ENCODE measurements at regions not wholly inside any gene's neighbourhood (a gene's known extent, or its start where the extent isn't known, plus 50 kb on each side); places are given as distances from the start of the nearest gene placed in this dataset.
"Not testable (repeated sequence)": the region's sequence is repeated elsewhere in the genome, so short reads cannot be mapped to it uniquely, and the experiment has no call there.

DNA sequence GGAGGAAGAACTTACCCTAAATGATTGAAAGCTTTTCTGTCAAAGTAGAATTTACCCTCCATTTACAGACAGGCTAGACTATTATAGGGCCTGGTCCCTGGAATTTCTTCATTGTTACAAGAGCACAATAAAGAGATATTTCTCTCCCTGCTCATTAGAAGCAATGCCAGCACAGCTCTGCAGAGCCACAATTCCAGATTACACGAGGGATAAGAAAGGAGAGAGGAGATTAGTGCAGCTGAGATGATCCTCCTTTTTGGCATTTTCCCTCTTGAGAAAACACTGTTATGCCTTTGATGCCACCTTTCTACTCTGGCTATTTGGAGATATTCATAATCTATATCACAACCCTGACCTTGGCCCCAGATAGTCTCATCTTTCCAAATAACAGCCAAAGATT is 1119.5 kb upstream of the TMPRSS15 start:
- DNase-seq (ENCODE audit: low read depth), result no peak

DNA sequence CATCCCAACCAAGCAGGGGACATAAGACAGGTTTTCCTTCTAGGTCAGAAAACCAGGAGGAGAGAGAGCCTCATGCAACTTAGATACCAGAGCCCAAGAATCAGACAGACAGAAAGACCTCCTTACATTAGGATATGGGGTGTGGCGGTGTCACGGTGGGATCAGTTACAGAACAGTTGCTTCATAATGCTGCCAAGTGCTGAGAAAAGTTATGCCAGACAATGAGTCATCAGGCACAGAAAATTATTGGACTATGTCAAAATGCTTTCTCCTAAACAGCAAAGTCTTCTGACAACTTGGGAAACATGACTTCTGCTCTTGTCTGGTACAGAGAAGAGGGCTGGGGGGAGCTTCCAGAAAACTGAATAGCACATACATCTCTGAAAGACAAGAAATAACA is 1120.2 kb upstream of the TMPRSS15 start:
- no peak for DNase-seq (ENCODE audit: low read depth)

DNA sequence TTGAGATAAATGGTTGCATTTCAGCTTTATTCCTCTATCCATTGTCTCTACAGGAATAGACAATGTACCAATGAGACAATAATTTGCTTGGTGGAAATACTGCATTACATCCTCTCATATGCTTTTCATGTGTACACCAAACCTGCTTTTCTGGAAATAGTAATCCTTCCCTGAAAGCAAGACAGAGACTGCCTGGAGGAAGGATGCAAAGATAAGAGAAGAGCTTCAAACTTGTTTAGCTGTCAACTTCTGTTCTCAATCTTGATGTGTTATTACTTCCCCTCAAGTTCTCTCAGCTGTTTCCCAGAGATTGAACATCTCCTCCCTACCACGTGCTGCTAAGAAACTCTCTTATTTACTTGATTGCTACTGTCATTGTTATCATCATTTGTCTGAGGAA is 1125.4 kb upstream of the TMPRSS15 start:
- DNase-seq (ENCODE audit: low read depth), result no peak

DNA sequence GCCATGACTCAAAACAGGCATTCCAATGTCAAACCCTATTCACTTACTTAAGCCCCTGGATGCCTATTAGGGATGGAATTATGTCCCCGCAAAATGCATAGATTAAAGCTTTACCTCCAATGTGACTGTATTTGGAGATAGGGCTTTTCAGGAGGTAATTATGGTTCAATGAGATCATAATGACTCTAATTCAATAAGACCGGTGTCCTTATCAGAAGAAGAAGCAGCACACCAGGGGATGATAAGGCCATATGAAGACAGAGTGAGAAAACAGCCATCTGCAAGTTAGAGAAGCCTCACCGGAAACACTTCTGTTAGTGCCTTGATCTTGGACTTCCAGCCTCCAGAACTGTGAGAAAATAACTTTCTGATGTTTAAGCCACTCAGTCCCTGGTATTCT is 1131.8 kb upstream of the TMPRSS15 start:
- DNase-seq (ENCODE audit: low read depth), result no peak

DNA sequence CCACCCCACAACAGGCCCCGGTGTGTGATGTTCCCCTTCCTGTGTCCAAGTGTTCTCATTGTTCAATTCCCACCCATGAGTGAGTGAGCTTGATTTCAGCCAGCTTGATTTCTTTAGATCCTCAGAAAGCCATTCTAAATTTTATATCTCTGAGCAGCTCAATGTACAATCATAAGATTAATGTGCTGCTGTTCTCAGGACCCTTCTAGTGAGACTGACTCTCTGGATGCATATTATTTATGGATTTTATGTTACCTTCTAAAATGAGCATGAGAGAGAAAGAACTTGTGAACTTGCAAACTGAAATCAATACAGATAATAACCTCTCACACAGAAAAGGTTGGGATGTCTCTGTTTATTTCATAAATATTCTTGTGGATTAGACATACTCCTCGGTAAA is 1133.5 kb upstream of the TMPRSS15 start:
- no peak for DNase-seq (ENCODE audit: low read depth)

DNA sequence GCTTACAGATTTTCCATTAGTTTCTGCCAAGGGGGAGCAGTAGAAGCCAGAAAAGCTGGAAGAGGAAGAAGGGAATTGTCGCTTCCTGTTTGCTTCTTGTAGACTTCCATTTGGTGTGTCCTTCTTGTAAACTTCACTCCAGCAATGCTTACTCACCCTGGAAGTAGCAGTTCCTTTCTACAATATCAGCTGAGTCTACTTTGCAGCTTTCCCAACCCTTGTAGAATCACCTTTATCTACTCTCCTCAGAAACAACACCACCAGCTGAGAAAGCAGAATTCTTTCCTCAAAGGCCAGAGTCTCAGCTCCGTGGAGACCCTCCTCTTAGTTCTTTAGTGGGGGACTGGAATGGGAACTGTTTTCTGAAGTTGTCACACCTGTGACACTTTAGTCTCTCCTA is 1136.7 kb upstream of the TMPRSS15 start:
- DNase-seq (ENCODE audit: low read depth), result no peak

DNA sequence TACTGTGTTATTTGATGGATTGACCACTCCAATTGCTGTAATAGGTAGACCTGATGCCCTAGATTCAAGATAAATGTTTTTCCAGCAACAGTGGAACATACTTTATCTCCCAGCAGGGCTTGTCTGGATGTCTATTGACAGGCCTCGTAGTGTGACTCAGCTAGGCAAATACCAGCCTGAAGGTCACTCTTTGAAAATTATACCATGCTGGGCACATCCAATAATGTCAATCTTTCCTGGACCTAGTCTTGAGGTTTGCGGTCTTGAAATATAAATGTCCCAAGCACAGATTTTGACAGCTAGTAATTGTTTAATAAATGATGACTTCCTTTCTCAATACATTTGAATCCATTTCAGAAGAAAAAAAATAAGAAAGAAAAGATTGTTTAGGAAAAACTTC is 1138.0 kb upstream of the TMPRSS15 start:
- DNase-seq (ENCODE audit: low read depth), result no peak

DNA sequence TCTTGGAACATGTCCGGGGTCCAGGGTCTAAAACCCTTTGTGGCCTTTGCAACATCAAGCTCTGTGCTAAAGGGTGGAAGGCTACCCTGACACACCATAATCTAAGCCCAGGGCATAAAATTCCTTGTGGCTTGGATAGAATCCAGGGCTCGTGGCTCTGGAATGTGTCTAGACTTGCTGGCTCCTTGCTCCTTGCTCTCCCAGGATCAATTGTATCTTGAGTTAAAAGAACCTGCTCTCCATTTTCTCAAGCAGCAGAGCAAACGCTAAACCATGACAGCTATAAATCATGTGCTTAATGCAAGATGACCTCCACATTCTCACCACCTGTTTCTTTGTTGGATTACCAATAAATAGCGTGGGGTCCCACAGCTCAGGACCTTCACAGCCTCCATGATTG is 1140.9 kb upstream of the TMPRSS15 start:
- DNase-seq (ENCODE audit: low read depth), result not testable (repeated sequence)

DNA sequence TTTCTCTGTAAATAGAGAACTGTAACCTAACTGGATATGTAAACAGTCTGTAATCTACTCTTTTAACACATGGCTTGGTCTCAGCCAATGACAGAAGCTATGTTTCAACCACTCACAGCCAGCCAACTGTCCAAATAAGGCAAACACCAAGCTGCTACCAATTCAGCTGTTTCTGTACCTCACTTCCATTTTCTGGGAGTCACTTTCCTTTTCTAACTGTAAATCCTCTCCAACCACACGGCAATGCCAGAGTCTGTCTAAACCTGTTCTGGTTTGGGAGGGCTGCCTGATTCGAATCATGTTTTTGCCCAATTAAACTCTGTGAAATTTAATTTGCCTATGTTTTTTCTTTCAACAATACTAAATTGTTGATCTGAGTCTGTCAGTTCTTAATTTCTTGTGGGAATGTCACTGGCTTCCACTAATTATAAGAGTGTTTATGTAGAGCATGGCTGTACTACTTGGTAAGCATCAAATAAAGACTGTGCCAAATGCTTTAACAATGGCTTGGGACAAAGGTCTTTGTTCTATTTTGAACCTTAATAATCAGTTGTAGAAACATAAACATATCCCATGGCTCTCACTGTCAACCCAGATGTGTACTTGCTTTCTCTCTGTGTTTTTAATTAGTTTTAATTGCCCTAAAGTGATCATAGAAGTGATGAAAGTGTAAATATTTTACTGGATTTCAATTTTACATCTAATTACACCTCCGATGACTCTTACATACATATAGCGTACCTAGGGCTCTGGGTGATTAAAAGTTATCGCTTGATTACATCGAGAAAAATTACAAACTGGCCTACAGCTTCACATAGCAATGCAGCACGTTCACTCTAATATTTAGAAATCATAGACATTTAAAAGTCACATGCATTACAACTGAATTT is 1144.6 kb upstream of the TMPRSS15 start:
- no peak for DNase-seq (ENCODE audit: low read depth)

DNA sequence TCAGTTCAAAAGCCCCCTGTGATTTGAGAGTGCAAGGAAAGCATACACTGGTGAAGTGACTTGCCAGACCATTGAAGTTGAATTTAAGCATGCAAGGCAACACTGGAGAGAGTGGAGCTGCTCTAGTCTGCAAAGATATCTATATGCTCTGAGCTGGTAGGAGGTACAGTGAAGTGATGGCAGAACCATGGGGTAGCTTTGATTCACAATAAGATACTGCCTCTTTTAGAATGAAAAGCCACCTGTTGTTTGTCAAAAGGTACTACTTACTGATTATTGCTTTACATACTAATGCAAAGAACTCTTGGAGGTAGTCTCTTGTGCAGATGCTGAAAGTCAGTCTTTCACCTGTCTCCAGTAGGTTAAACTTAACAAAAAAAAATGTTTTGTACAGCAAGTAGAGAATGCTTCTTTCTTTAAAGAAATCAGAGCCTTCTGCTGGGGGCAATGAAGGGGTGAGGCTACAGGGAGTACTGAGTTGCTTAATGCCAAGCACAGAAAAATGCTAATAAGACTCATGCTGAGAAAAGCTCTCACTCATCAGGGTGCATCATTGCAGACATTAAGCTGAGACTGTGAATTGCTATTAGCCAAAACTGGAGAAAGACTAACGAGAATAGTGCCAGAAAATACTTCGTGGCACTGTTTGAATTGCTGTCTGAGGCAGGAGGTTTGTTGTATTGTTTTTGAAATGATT is 1150.5 kb upstream of the TMPRSS15 start:
- no peak for DNase-seq (ENCODE audit: low read depth)

DNA sequence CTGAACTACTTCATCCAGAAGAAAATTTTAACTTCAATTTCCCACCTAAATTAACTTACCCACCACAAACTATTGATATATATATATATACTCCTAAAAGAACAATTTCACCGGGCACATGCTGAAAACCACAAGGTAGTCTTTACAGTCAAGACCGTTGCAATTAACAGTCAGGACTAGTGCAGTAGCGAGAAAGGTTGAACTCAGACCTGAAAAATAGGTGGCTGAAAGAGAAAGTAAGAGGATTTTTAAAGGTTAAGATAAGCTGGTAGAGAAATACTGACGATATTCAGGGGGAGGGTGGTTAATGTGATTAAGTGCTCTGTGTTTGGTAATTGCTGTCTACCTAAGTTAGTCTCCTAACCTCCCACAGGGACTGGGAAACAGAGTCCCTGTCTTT is 1153.5 kb upstream of the TMPRSS15 start:
- DNase-seq (ENCODE audit: low read depth), result no peak

DNA sequence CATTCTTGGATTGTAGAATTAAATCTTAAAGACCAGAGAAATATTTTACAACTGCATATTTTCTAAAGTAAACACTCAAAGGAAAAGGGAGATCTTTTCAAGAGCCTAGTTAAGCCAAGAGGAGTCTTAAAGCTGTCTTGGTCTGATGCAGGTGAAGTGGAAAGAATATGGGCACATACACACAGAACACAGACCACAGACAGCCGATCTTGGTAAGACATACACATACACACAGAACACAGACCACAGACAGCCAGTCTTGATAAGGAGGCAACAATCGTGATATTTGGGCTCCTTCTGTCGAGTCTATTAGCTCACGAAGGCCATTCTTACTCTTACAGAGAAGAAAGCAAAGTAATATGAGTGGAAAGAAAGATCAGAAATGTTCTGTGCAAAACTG is 1153.9 kb upstream of the TMPRSS15 start:
- no peak for DNase-seq (ENCODE audit: low read depth)

DNA sequence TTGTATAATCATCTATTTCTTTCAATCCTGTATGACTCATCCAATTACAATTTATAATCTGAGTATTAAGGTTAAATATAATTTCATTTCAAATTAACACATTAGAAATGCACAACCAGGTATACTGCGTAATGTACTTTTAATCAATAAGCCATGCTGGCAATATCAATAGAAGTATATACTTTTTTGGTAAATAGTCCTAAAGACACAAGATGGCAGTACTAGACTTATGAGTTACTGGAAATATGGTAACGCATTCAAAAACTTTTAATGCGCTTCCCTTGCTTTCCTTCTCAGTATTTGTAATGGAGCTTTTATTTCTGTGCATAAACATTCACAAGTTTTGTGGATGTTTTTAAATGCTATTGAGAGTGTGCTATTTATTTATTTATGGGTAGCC is 1162.0 kb upstream of the TMPRSS15 start:
- no peak for DNase-seq (ENCODE audit: low read depth)

DNA sequence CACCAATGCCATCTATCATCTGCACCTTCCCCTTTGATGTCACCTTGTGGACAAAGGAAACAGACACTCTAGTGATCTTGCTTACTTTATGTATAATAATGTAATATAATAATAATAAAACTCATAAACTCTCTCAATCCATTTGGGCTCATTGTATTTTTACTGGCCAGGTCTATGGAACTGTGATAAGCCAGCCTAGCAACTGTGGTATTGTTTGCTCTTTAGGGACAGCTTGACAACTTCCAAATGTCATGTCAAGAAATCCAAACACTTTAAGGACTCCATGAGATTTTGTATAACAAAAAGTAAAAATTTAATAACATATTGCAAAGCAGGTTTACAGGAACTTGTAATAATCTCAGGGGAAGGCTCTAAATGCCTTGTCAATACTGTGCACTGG is 1163.4 kb upstream of the TMPRSS15 start:
- no peak for DNase-seq (ENCODE audit: low read depth)

DNA sequence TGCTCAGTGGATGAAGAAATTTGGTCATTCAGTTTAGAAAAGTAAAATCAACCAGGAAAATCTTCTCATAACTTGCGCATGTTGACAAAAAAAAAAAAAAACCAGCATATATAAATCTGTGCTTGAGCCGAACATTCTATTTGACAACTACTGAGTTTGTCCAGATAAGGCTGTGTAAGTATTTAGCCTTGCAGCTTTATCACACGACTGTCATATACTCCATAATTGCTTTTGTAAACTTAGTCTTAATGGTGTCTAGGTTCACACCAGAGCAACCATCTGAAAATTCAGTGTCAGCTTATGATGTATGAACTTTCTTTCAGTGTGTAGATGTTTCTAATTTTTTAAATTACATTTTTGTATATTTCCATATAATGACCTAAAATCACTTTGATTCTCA is 1173.8 kb upstream of the TMPRSS15 start:
- DNase-seq (ENCODE audit: low read depth), result no peak

DNA sequence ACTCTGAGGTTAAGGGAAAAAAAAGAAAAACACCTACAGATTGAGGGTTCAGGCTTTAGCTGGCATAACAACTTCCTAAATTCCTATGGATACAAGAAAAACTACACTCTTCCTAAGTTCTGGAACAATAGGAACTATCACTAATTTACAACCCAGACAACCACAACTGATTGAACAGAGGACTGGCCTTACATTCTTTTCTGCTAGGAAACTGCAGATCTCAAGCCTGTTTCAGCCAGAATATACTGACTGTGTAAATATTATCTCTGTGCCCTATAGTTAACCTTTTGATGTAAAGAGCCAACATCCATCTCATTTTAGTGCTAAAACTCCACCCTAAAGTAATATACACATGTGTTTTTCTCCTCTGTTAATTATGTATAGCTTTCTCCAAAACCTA is 1186.5 kb upstream of the TMPRSS15 start:
- DNase-seq (ENCODE audit: low read depth), result no peak

DNA sequence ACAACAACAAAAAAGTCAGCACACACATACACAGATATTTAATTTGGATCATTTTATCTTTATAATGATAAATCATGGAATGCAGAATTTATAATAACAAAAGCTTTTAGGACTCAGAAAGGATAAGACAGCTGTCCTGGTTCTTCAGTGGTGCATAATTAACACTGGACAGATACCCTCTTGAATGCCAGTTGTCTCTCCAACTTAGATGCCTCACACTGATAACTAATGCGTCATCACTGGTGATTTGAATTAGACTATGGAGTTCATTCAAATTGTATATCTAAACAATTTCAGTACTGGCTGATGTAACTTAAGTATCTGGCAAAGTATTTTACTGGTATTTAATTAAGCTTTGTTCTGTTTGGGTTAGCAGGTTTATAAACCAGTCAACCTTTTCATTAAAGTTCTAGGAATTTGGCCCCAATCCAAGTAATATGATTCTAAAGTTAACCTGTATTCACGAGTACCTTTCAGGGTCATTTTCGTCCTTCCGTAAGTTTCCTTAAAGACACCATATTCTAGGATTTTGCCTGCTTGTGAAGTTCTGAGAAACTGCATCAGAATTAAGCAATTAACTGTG is 1199.5 kb upstream of the TMPRSS15 start:
- no peak for DNase-seq (ENCODE audit: low read depth)

DNA sequence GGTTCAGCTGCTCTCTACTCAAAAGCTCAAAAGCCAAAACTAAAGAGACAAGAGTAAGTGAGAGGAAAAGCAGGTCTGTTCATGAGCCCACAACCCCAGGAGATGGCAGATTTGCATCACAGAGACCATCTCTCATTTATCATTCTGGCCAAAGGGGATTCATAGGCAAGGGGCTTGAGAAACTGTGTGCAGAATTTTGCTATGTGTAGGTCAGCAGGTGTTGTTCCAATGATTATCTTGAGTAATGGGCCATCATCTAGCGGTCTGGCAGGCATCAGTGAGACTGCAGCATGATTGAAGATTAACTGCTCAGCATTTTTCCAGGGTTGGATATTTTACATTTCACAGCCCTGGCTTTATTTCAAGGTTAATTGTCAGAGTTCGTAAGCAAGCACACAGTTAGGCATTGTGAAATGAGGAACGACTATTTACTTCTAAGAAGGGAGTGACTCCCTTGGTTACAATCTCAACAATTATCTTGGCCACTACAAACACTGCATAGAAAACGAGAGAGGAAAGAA is 1204.6 kb upstream of the TMPRSS15 start:
- no peak for DNase-seq (ENCODE audit: low read depth)

DNA sequence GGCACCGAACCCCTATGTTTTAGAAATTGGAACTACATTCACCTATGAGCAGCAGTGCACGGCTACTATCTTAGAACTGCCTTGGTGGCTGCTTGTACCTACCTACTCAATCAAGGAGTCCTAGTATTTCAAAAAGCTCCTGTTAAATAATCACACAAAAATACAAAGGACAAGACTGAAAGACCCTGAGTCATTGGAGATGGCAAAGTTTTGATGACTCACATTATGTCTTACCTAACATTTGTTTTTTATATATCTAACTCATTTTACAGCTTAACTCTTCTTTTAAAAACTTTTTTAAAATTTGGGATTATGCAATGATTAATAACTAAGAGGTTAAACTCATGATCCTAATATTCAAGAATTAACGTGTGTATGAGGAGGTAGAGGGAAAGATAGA is 1206.0 kb upstream of the TMPRSS15 start:
- DNase-seq (ENCODE audit: low read depth), result no peak

DNA sequence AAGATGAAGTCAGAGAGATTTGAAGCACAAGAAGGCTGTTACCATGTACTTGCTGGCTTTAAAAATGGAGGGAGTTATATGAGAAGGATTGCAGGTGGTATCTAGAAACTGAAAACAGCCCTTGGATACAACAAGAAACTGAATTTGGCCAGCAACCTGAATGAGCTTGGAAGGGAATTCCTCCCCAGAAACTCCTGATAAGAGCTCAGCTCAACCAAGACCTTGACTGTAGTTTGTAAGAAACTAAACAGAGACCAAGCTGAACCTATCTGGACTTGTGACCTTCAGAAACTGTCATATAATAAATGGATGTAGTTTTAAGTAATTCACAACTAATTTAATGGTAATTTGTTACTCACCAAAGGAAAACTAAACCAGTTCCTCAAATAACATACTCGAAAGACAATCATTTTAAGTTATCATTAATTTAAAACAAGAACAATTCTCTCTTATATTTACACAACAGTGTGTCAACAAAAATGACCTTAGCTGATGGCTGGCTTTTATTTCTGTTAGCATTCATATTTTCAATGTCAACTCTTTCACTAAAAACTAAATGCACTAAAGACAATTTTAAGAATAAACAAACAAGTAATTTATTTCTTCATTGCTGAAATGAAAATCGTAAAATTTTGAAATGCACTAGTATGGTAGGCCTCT is 1218.4 kb upstream of the TMPRSS15 start:
- DNase-seq (ENCODE audit: low read depth), result no peak

DNA sequence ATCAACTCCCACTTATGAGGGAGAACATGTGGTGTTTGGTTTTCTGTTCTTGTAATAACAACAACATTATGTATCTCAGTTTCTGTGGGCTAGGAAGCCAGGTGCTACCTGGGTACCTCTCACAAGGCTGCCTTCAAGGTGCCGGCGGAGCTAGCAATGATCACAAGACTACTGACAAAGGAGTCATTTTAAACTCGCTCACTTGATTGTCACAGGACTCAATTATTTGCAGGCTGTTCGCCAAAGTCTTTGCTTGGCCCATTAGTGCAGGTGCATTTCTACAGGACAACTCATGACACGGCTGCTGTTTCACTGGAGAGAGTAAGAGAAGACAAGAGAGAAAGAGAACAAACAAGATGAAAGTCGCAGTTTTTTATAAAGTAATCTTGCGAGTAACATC is 1237.4 kb upstream of the TMPRSS15 start:
- no peak for DNase-seq (ENCODE audit: low read depth)

DNA sequence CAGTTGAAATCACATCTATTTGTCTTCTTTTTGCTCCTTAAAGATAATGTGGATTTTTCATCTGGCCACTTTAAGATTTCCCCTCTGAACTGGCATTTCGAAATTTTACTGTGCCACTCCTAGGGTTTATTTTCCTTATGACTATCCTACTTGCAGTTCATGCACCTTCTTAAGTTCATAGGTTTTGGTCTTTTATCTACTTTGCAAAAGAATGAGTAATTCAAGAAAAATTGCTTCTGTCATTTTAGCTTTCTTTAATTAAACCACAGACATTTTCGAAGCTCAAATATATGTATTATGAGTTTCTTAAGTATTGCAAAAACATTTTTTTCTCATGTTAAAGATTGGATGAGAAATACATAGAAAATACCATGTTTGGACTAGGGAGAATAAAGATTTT is 1244.8 kb upstream of the TMPRSS15 start:
- no peak for DNase-seq (ENCODE audit: low read depth)

DNA sequence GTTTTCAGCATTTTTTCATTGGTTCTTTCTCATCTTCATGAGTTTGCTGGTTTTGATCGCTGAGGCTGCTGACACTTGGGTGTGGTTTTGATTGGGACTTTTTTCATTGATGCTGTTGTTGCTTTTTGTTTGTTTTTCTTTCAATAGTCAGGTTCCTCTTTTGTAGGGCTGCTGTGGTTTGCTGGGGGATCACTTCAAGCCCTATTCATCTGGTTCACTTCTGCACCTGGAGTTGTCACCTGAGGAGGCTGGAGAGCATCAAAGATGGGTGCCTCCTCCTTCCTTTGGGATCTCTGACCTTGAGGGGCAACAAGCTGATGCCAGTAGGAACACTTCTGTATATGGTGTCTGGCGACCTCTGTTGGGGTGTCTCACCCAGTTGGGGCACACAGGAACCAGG is 1279.9 kb upstream of the TMPRSS15 start:
- no peak for DNase-seq (ENCODE audit: low read depth)
